Calu3 (cell line): ENCODE measurements at regions not wholly inside any gene's neighbourhood (a gene's known extent, or its start where the extent isn't known, plus 50 kb on each side); places are given as distances from the start of the nearest gene placed in this dataset.

ENCODE experiments used
- BruUV-seq: library from RNA; stranded (reverse); fragments of 400-500 nt; replicated peaks from 2 replicates; lab custom pipeline; 2021; lab: Mats Ljungman, UMichigan
- CTCF ChIA-PET: fragments of 300-600 bp; sonication (Branson Sonifier 250); formaldehyde crosslinking; loops from one replicate; lab custom pipeline; 2022; ENCODE audit warnings: antibody characterized with exemption; lab: Charles Lee
- DNase-seq: peaks from one replicate; pipeline ENCODE4 v3.0.0; 2022
- H3K27ac Mint-ChIP-seq: one replicate; pipeline ENCODE4 v1.8.0; 2022; ENCODE audit warnings: mixed read lengths; ENCODE audit not compliant: unreplicated experiment
- H3K27me3 Mint-ChIP-seq: one replicate; pipeline ENCODE4 v1.8.0; 2022; ENCODE audit warnings: mixed read lengths; ENCODE audit not compliant: unreplicated experiment
- H3K36me3 Mint-ChIP-seq: one replicate; pipeline ENCODE4 v1.8.0; 2022; ENCODE audit warnings: mild to moderate bottlenecking, moderate library complexity, mixed read lengths; ENCODE audit not compliant: insufficient read depth, unreplicated experiment
- H3K4me1 Mint-ChIP-seq: one replicate; pipeline ENCODE4 v1.8.0; 2022; ENCODE audit warnings: mild to moderate bottlenecking, low read depth, mixed read lengths; ENCODE audit not compliant: unreplicated experiment
- H3K4me3 Mint-ChIP-seq: one replicate; pipeline ENCODE4 v1.8.0; 2022; ENCODE audit warnings: mild to moderate bottlenecking, low read depth, moderate library complexity, mixed read lengths; ENCODE audit not compliant: unreplicated experiment
- H3K9me3 Mint-ChIP-seq: one replicate; pipeline ENCODE4 v1.8.0; 2022; ENCODE audit warnings: low read depth, mixed read lengths; ENCODE audit not compliant: unreplicated experiment
- intact Hi-C: fragments of 100-400 bp; cut with micrococcal nuclease; formaldehyde crosslinking; loops from one replicate; pipeline ENCODE4 v1.10.0; 2022; ENCODE audit not compliant: unreplicated experiment
- TF ChIP-seq, protein P1 (sequence below): fragments of 200-600 bp; IDR thresholded peaks from one replicate; pipeline ENCODE4 v1.8.0; 2022; ENCODE audit warnings: antibody characterized with exemption; ENCODE audit not compliant: unreplicated experiment

DNA sequence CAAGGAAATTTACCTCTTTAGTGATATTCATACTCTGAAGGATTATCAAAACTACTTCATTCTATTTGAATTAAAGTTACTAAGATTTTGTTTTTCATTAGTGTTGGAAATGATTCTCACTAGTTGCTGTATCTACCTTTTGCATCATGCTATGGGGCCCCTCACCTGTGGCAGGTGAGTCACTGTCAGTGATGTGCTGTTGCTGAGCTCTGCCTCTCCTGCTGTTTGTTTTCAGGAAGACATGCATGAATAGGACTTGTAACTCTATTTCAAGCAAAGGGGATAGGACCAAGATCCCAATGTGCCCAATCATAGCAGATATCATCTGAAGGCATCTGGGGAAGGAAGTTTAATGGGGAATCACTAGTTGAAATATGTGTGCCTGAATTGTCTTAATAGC is 57.4 kb upstream of the AGR3 start:
- H3K27me3 Mint-ChIP-seq = no peaks in the 10 kb centered on the region
- H3K27ac Mint-ChIP-seq = no peak overlapping the region
- DNase-seq = no peak
- TF ChIP-seq, protein P1, sequence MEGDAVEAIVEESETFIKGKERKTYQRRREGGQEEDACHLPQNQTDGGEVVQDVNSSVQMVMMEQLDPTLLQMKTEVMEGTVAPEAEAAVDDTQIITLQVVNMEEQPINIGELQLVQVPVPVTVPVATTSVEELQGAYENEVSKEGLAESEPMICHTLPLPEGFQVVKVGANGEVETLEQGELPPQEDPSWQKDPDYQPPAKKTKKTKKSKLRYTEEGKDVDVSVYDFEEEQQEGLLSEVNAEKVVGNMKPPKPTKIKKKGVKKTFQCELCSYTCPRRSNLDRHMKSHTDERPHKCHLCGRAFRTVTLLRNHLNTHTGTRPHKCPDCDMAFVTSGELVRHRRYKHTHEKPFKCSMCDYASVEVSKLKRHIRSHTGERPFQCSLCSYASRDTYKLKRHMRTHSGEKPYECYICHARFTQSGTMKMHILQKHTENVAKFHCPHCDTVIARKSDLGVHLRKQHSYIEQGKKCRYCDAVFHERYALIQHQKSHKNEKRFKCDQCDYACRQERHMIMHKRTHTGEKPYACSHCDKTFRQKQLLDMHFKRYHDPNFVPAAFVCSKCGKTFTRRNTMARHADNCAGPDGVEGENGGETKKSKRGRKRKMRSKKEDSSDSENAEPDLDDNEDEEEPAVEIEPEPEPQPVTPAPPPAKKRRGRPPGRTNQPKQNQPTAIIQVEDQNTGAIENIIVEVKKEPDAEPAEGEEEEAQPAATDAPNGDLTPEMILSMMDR = no peak
- intact Hi-C loops = no loop called here
- BruUV-seq = no TSS peak
- H3K4me1 Mint-ChIP-seq = peaks cover 12% of the 10 kb centered on the region
- CTCF ChIA-PET = no interaction called here
- H3K9me3 Mint-ChIP-seq = peaks cover 5% of the 10 kb centered on the region
- no peak overlapping the region for H3K4me3 Mint-ChIP-seq
- H3K36me3 Mint-ChIP-seq = no peaks in the 10 kb centered on the region

GRCh38 chr7:16940776-16941175 is 59.0 kb upstream of the AGR3 start:
- TF ChIP-seq, protein P1 = no peak
- CTCF ChIA-PET = interaction anchor here (0.6 kb wide), 1 partner anchor 38 kb away, joined by 3 read pairs; no protein-coding TSS in a partner anchor
- H3K9me3 Mint-ChIP-seq = peaks cover 11% of the 10 kb centered on the region
- intact Hi-C loops = no loop called here
- H3K4me3 Mint-ChIP-seq = no peak overlapping the region
- no peaks in the 10 kb centered on the region for H3K36me3 Mint-ChIP-seq
- H3K4me1 Mint-ChIP-seq = peaks cover 8% of the 10 kb centered on the region
- no peak for DNase-seq
- H3K27ac Mint-ChIP-seq = no peak overlapping the region
- no TSS peak for BruUV-seq
- no peaks in the 10 kb centered on the region for H3K27me3 Mint-ChIP-seq

DNA sequence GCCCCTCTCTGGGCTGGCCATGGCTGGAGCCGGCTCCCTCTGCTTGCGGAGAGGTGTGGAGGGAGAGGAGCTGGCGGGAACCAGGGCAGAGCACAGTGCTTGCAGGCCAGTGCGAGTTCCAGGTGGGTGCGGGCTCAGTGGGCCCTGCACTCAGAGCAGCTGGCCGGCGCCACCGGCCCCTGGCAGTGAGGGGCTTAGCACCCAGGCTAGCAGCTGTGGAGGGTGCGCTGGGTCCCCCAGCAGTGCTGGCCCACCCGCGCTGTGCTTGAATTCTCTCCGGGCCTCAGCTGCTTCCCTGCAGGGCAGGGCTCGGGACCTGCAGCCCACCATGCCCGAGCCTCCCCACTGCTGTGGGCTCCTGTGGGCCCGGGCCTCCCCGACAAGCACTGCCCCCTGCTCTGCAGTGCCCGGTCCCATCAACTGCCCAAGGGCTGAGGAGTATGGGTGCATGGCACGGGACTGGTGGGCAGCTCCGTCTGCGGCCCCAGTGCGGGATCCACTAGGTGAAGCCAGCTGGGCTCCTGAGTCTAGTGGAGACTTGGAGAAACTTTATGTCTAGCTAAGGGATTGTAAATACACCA is 61.2 kb upstream of the AGR3 start:
- DNase-seq = no peak
- CTCF ChIA-PET = no interaction called here
- Mint-ChIP-seq H3K9me3 (peaks cover 19% of the 10 kb centered on the region), H3K4me3 (no peak overlapping the region), H3K36me3 (no peaks in the 10 kb centered on the region), H3K27ac (no peak overlapping the region), H3K27me3 (no peaks in the 10 kb centered on the region), H3K4me1 (peaks cover 8% of the 10 kb centered on the region)
- TF ChIP-seq, protein P1 = no peak
- BruUV-seq = no TSS peak
- intact Hi-C loops = no loop called here

GRCh38 chr7:16944936-16945335 is 63.2 kb upstream of the AGR3 start:
- Mint-ChIP-seq H3K9me3 (peaks cover 25% of the 10 kb centered on the region), H3K27ac (no peak overlapping the region), H3K4me1 (no peaks in the 10 kb centered on the region), H3K27me3 (no peaks in the 10 kb centered on the region), H3K36me3 (no peaks in the 10 kb centered on the region), H3K4me3 (no peak overlapping the region)
- no peak for DNase-seq
- CTCF ChIA-PET = no interaction called here
- TF ChIP-seq, protein P1 = no peak
- intact Hi-C loops = no loop called here
- no TSS peak for BruUV-seq
